ENCODE measurements at regions not wholly inside any gene's neighbourhood (a gene's known extent, or its start where the extent isn't known, plus 50 kb on each side); places are given as distances from the start of the nearest gene placed in this dataset.

DNA sequence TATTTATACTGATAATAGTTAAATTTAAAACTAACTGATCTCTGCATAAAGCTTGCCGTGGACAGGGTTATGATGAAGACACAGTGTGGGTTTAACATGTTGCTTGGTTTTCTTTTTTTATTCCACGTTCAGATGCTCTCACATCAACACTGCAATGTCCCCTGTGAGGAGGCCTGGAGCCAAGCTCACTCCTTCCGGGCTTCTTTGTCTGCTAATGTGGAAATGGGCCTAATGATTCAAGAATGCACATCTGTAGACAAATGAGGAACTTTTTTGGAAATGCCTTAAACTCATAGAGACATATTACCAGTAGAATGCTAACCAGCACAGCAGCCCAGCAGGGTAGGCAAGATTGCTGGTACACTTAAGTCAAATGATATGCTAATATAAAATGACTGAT, 208.0 kb downstream of the GALR1 start:
- TF ChIP-seq SUZ12 (IDR thresholded peaks at IDR 0.05; ENCODE audit: extremely low read depth, insufficient read depth, insufficient read length) (no peak), ZNF274 (IDR thresholded peaks at IDR 0.05; ENCODE audit: low read depth, low read length) (no peak), YY1 (IDR thresholded peaks at IDR 0.05; ENCODE audit: insufficient read depth, insufficient read length) (no peak)
